HG03571 (cell line): ENCODE measurements at regions not wholly inside any gene's neighbourhood (a gene's known extent, or its start where the extent isn't known, plus 50 kb on each side); places are given as distances from the start of the nearest gene placed in this dataset.
"Not testable (repeated sequence)": the region's sequence is repeated elsewhere in the genome, so short reads cannot be mapped to it uniquely, and the experiment has no call there.

Experiments used
- ATAC-seq: cut with Tn5 transposase; IDR thresholded peaks from one replicate; pipeline ENCODE4 v1.9.1; 2021; ENCODE audit not compliant: unreplicated experiment

- ATAC-seq = no peak
Measured at GRCh38 chr12:73185403-73185802, 913.2 kb downstream of the TRHDE start.

- ATAC-seq = no peak
Measured at GRCh38 chr12:73186272-73186671, 914.1 kb downstream of the TRHDE start.

- no peak for ATAC-seq
Measured at GRCh38 chr12:73187765-73188164, 915.6 kb downstream of the TRHDE start.

- ATAC-seq = no peak
Measured at GRCh38 chr12:73210548-73211204, 938.5 kb downstream of the TRHDE start.

GRCh38 chr12:73220951-73221350 is 948.8 kb downstream of the TRHDE start:
- no peak for ATAC-seq

- ATAC-seq = no peak
Measured at GRCh38 chr12:73221398-73221797, 949.2 kb downstream of the TRHDE start.

GRCh38 chr12:73221836-73222235 is 949.7 kb downstream of the TRHDE start:
- no peak for ATAC-seq

- ATAC-seq = no peak
Measured at GRCh38 chr12:73225371-73225937, 953.3 kb downstream of the TRHDE start.

GRCh38 chr12:73225941-73226340 is 953.8 kb downstream of the TRHDE start:
- ATAC-seq = no peak

- no peak for ATAC-seq
Measured at GRCh38 chr12:73226593-73226992, 954.4 kb downstream of the TRHDE start.

GRCh38 chr12:73228828-73229227 is 956.7 kb downstream of the TRHDE start:
- not testable (repeated sequence) for ATAC-seq

GRCh38 chr12:73235387-73235786 is 963.2 kb downstream of the TRHDE start:
- no peak for ATAC-seq

GRCh38 chr12:73240110-73240509 is 967.9 kb downstream of the TRHDE start:
- ATAC-seq = no peak

- no peak for ATAC-seq
Measured at GRCh38 chr12:73262788-73263381, 990.7 kb downstream of the TRHDE start.

GRCh38 chr12:73266206-73266605 is 994.0 kb downstream of the TRHDE start:
- no peak for ATAC-seq

- no peak for ATAC-seq
Measured at GRCh38 chr12:73274976-73275375, 1002.8 kb downstream of the TRHDE start.

- ATAC-seq = no peak
Measured at GRCh38 chr12:73277971-73278370, 1005.8 kb downstream of the TRHDE start.

- ATAC-seq = no peak
Measured at GRCh38 chr12:73301530-73301929, 1029.4 kb downstream of the TRHDE start.

GRCh38 chr12:73307260-73307659 is 1035.1 kb downstream of the TRHDE start:
- no peak for ATAC-seq

GRCh38 chr12:73308079-73308478 is 1035.9 kb downstream of the TRHDE start:
- no peak for ATAC-seq

- no peak for ATAC-seq
Measured at GRCh38 chr12:73308747-73309146, 1036.6 kb downstream of the TRHDE start.

- ATAC-seq = no peak
Measured at GRCh38 chr12:73321319-73321718, 1049.1 kb downstream of the TRHDE start.

GRCh38 chr12:73321776-73322175 is 1049.6 kb downstream of the TRHDE start:
- ATAC-seq = no peak
